HAP-1 (cell line): ENCODE measurements at regions not wholly inside any gene's neighbourhood (a gene's known extent, or its start where the extent isn't known, plus 50 kb on each side); places are given as distances from the start of the nearest gene placed in this dataset.
"Not testable (repeated sequence)": the region's sequence is repeated elsewhere in the genome, so short reads cannot be mapped to it uniquely, and the experiment has no call there.

Source experiments
- DNase-seq, 2 experiments: peaks; one replicate each; pipeline ENCODE4 v3.0.0-alpha.2; 2016 to 2020; ENCODE audit warnings: low spot score in 2 of 2
- H3K27me3 ChIP-seq: fragments of 250-450 bp; sonication (Bioruptor Pico); 2 replicates; pipeline ENCODE4 v1.5.1; 2020; ENCODE audit warnings: low read depth, mild to moderate bottlenecking, moderate library complexity
- H3K36me3 ChIP-seq: fragments of 250-450 bp; sonication (Bioruptor Pico); replicated peaks from 2 replicates; pipeline ENCODE4 v1.5.1; 2020; ENCODE audit warnings: mild to moderate bottlenecking
- H3K4me1 ChIP-seq: fragments of 250-450 bp; sonication (Bioruptor Pico); 2 replicates; pipeline ENCODE4 v1.5.1; 2020; ENCODE audit warnings: mild to moderate bottlenecking
- H3K4me3 ChIP-seq: fragments of 250-450 bp; sonication (Bioruptor Pico); 2 replicates; pipeline ENCODE4 v1.5.1; 2020; ENCODE audit warnings: mild to moderate bottlenecking, moderate library complexity
- H3K9me3 ChIP-seq: fragments of 250-450 bp; sonication (Bioruptor Pico); 2 replicates; pipeline ENCODE4 v1.5.1; 2020; ENCODE audit warnings: mild to moderate bottlenecking, moderate library complexity
- in situ Hi-C: fragments of 300-500 bp; cut with MboI; formaldehyde crosslinking; loops from 3 replicates; pipeline ENCODE4 v1.14.3; 2020; ENCODE audit warnings: low sequenced_read_pairs, inconsistent platforms, mixed read lengths

DNA sequence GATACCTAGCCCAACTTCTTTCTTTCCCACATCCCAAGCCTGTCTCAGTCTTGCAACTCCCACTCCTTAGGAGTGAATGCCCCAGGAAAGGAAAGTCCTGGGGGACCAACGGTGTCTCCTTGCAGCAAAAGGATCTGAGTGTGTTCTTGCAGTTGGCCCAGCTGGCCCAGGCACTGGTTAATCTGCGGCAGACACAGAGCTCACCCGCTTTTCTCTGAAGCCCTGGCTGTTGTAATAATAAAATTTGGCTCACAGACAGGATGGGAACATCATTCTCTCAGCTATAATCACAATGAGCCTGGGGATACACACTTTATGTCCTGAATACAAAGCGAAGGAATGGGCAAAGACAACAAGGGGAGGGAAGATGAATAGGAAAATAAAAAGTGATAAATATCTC lies 185.6 kb upstream of the ADRA1D start:
- no peaks in the 10 kb centered on the region for H3K9me3 ChIP-seq
- no peaks in the 10 kb centered on the region; the same call in 1 of the 2 replicates for H3K27me3 ChIP-seq
- H3K4me3 ChIP-seq: no peak overlapping the region
- in situ Hi-C loops: no loop called here
- H3K36me3 ChIP-seq: no peaks in the 10 kb centered on the region
- no peaks in the 10 kb centered on the region for H3K4me1 ChIP-seq
- no peak for DNase-seq

DNA sequence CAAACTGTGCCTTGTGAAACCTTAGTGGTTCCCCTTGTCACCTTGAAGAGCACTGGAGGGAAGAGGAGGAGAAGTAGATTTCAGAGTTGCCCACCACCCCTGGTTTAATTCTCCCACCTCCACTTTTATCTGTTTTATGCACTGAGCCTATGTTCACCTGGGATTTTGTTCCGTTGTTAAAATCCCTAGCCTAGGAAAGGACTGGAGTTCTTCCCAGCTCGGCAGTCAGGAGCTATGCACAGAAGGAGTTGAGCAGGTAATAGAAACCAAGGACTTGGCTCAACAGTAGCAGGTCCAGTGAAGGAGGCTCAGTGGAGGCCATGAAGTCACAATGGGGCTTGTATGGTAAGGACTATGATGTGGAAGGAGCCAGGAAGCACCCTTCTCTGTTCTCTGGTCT lies 182.4 kb upstream of the ADRA1D start:
- Histone ChIP-seq H3K4me1 (no peaks in the 10 kb centered on the region), H3K4me3 (no peak overlapping the region), H3K9me3 (no peaks in the 10 kb centered on the region), H3K27me3 (no peaks in the 10 kb centered on the region), H3K36me3 (no peaks in the 10 kb centered on the region)
- no peak for DNase-seq
- in situ Hi-C loops: no loop called here

DNA sequence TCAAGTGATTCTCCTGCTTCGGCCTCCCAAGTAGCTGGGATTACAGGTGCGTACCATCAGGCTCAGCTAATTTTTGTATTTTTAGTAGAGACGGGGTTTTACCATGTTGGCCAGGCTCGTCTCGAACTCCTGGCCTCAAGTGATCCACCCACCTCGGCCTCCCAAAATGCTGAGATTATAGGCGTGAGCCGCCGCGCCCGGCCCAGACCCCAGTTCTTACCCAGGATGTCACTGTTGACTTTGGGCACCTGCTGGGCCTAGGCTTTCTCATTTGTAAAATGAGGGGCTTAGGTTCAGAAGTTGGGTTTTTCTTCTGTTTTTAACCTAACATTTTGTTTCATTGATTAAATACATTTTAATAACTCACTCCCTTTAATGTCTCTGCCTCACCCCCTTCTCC lies 181.7 kb upstream of the ADRA1D start:
- in situ Hi-C loops: not testable (repeated sequence)

DNA sequence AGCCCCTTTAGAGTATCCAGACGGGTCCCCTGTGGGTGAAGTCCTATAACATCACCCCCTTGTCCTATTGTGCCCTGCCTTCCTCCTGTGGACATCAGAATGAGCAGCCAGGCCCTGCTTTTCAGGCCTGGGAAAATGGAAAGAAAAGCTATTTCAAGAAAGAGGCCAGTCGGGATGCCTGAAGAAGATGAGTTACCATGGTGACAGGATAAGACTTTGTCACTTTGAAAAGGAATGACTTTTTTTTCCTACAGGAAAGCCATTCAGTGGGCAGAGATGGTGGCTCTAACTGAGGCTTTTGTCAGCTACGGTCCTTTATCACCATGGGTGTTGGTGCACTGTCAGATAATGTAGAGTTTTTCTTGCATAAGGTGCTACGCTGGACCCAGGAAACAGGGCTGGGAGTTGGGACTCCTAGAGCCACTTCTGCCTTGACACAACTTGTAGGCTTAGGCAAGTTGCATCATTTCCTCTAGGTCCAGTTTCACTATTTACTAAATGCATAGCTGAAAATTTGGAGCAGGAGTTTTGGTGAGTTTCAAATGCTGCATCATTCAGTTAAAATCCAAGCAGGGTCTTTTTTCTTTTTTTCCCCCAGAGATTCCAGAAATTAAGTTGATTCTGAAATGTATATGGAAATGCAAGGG lies 179.0 kb upstream of the ADRA1D start:
- in situ Hi-C loops: no loop called here
- H3K4me3 ChIP-seq: no peak overlapping the region
- H3K27me3 ChIP-seq: no peaks in the 10 kb centered on the region
- no peaks in the 10 kb centered on the region for H3K4me1 ChIP-seq
- H3K9me3 ChIP-seq: no peaks in the 10 kb centered on the region
- no peaks in the 10 kb centered on the region for H3K36me3 ChIP-seq
- DNase-seq: no peak

More for the DNA sequence above, 181.7 kb upstream of the ADRA1D start:
- not testable (repeated sequence) for H3K36me3 ChIP-seq, H3K4me3 ChIP-seq, H3K9me3 ChIP-seq, DNase-seq, H3K27me3 ChIP-seq, H3K4me1 ChIP-seq

DNA sequence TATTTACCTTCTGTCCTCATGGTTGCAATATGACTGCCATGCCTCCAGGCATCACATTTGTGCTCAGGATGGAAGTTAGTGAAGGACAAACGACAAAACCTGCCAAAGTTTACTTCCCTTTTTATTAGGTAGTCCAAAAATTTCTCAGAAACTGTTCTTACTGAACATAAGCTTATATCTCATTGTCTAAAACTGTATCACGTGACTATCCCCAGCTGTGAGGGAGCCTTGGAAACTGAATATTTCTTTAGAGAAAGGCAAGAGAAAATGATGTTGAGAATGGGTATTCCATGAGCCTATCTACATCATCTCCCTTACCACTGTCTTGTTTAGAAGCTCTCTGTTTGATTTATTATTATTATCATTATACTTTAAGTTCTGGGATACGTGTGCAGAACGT lies 169.1 kb upstream of the ADRA1D start:
- no peaks in the 10 kb centered on the region for H3K36me3 ChIP-seq
- in situ Hi-C loops: no loop called here
- no peak overlapping the region for H3K4me3 ChIP-seq
- no peaks in the 10 kb centered on the region for H3K9me3 ChIP-seq
- no peak for DNase-seq
- no peaks in the 10 kb centered on the region for H3K4me1 ChIP-seq
- H3K27me3 ChIP-seq: no peaks in the 10 kb centered on the region

DNA sequence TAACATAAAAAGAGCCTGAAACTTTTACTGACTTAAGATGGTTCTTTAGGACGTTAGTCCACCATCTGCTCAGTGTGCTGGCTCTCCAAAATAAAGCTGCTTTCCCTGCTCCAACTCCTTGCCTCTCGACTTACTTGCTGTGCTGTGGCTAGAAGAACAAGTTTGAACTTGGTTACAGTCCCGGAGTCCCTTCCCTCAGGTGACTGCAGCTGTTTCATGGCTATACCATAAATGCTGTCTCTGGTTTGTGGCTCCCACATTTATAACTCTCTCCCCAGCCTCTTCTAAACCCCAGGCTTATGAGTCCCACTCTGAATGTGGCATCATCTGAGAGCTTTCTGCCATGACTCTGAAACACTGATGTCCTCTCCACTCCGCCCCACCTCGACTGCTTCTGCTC lies 166.2 kb upstream of the ADRA1D start:
- no peak for DNase-seq
- Histone ChIP-seq H3K27me3 (no peaks in the 10 kb centered on the region), H3K4me3 (no peak overlapping the region), H3K4me1 (no peaks in the 10 kb centered on the region), H3K9me3 (no peaks in the 10 kb centered on the region), H3K36me3 (no peaks in the 10 kb centered on the region)
- in situ Hi-C loops: no loop called here

DNA sequence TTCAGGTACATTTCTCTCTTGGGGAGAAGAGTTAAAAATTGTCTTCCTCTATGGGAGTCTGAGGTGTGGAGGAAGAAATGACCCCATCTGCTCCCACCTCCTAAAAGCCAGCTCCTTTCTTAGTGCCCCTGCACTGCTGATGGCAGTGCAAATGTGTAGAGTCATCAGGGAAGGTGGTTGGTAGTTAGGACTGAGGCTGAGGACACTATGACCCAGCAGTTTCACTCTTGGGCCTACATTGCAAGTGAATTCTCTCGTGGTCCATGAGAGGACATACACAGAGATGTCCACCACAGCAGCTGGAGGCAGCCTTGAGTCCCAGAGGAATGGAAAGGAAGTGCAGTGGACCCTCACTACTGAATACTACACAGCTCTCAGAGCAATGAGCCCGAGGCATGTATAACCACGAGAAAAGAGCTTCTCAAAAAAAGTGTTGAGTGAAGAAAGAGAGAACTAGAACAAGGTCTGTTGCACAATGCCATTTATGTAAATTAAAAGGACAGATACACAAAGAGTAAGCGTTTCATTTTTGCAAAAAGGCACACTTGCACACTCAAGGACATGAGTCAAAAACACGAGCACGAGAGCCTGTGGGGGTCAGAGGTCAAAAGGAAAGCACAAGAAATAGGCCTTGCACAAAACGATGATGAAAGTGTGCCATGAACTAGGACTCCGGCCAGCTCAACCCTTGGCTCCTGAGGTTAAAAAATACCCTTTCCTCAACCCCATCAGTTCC lies 164.4 kb upstream of the ADRA1D start:
- H3K4me3 ChIP-seq: no peak overlapping the region

DNA sequence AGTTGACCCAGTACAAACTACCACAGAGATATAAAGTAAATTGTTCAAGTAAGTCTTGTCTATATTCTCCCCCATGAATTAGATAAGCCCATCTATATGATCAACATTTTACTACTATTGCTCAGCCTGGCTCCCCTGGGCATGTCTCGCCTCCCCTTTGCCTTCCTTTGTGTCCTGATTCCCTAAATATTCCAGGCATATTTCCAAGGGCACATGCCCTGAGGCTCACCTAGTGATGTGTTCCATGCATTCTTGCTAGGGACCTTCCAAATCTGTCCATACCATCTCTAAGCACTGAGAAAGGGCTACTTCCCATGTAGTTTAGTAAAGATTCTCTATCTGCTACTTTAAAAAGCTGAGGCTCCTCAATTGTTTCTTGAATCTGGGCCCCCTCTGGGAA lies 163.1 kb upstream of the ADRA1D start:
- DNase-seq: no peak
- H3K9me3 ChIP-seq: no peaks in the 10 kb centered on the region
- in situ Hi-C loops: no loop called here
- no peaks in the 10 kb centered on the region for H3K36me3 ChIP-seq
- H3K4me1 ChIP-seq: no peaks in the 10 kb centered on the region
- H3K27me3 ChIP-seq: no peaks in the 10 kb centered on the region
- no peak overlapping the region for H3K4me3 ChIP-seq

More for the DNA sequence above, 164.4 kb upstream of the ADRA1D start:
- Histone ChIP-seq H3K27me3 (no peaks in the 10 kb centered on the region), H3K36me3 (no peaks in the 10 kb centered on the region), H3K9me3 (no peaks in the 10 kb centered on the region), H3K4me1 (no peaks in the 10 kb centered on the region)
- DNase-seq: no peak
- in situ Hi-C loops: no loop called here

DNA sequence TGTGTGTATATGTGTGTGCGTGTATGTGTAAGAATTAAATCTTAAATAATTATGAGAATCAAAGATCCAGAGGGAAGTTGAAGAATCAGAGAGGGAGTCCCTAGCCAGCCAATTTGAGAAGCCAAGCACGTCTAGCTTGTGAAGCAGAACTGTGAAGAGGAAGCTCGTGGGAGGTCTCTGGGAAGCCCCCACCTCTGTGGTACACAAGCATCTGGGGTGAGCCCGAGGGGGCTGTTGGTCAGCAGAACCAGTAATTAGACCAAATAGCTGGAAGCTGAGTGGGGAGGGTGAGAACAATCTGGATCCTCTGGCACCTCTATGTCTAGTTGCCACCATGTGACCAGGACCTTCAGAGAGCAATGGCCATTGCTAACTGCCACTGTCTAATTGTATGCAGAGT lies 162.7 kb upstream of the ADRA1D start:
- Histone ChIP-seq H3K4me1 (no peaks in the 10 kb centered on the region), H3K4me3 (no peak overlapping the region), H3K27me3 (no peaks in the 10 kb centered on the region), H3K36me3 (no peaks in the 10 kb centered on the region), H3K9me3 (no peaks in the 10 kb centered on the region)
- DNase-seq: no peak
- in situ Hi-C loops: no loop called here

DNA sequence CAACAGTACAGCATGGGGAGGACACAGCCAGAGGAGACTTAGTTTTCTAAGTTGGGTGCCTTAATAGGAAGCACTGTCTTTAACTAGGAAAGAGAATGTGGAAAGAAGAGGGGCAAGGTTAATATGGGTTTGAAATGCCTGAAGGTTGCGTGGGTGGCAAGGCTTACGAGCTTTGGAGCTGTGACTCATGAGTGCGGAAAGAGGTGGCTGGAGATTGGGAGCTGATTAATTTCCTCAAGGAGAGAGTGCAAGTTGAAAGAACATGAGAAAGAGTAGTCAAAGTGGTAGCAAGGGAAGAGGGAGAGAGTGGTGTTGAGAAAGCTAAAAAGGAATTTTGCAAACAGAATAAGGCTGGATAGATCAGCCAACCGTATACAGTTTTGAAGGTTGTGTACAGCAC lies 157.5 kb upstream of the ADRA1D start:
- Histone ChIP-seq H3K4me1 (no peaks in the 10 kb centered on the region), H3K36me3 (no peaks in the 10 kb centered on the region), H3K9me3 (no peaks in the 10 kb centered on the region), H3K27me3 (no peaks in the 10 kb centered on the region), H3K4me3 (no peak overlapping the region)
- in situ Hi-C loops: no loop called here
- no peak for DNase-seq

DNA sequence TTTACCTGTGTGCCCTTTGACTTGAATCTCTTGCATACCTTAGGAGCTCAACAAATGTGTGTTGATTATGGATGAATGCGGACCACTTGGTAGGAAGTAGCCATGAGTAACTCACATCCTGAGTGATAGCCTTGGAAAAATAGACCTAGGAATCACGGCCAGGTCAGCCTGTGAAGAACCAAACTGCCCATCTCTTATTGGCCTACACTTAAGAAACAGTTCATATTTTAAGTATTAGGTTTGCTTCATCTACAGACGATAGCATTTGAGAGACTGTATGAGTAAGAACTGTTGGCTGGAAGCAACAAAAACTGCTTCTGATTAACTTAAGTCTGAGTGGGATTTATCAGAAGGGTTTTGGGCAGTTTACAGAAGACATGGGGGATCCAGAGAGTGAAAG lies 152.5 kb upstream of the ADRA1D start:
- in situ Hi-C loops: no loop called here
- Histone ChIP-seq H3K9me3 (no peaks in the 10 kb centered on the region), H3K4me1 (no peaks in the 10 kb centered on the region), H3K27me3 (no peaks in the 10 kb centered on the region), H3K4me3 (no peak overlapping the region), H3K36me3 (no peaks in the 10 kb centered on the region)
- DNase-seq: no peak

DNA sequence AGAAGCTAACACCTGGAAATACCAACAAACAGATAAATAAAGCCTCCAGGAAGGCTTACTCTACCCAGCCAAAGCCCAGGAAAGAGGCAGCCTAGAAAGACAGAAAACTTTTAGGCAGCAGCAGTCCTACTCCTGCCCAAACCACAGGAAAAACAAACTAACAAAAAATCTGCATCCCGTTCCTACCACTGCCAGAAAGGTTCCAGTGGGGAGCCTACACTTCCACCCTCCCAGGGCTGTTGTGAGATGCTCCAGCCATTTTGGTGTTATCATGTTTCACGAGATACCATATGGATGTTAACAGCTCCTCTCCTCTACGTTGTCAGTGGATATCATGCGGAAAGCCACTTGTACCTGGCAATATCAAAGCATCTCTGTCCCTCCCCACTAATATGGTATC lies 135.9 kb upstream of the ADRA1D start:
- no peak for DNase-seq

DNA sequence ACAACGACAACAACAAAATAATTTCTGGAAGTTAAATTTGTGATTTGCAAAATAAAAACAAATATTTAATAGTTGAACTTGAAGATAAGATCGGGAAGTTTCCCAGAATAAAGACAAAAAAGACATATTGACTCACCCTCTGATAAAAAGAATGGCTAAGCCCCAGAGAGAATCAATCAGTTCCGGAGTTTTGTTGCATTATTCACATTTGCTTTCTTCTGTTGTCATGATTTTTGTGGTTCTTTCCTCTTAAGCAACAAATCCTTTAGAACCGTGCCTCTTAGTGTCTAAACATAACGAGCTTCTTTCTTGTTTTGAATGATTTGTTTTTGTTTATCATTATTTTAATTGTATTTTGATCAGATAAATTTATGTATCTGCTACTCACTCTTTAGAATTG lies 134.9 kb upstream of the ADRA1D start:
- DNase-seq: no peak
- in situ Hi-C loops: no loop called here
- H3K36me3 ChIP-seq: no peaks in the 10 kb centered on the region
- peaks cover 3% of the 10 kb centered on the region for H3K27me3 ChIP-seq
- H3K4me3 ChIP-seq: no peak overlapping the region
- H3K9me3 ChIP-seq: no peaks in the 10 kb centered on the region
- no peaks in the 10 kb centered on the region for H3K4me1 ChIP-seq

More for the DNA sequence above, 135.9 kb upstream of the ADRA1D start:
- peaks cover 3% of the 10 kb centered on the region for H3K27me3 ChIP-seq
- no peaks in the 10 kb centered on the region for H3K36me3 ChIP-seq
- H3K4me3 ChIP-seq: no peak overlapping the region
- in situ Hi-C loops: no loop called here
- no peaks in the 10 kb centered on the region for H3K4me1 ChIP-seq
- H3K9me3 ChIP-seq: no peaks in the 10 kb centered on the region

DNA sequence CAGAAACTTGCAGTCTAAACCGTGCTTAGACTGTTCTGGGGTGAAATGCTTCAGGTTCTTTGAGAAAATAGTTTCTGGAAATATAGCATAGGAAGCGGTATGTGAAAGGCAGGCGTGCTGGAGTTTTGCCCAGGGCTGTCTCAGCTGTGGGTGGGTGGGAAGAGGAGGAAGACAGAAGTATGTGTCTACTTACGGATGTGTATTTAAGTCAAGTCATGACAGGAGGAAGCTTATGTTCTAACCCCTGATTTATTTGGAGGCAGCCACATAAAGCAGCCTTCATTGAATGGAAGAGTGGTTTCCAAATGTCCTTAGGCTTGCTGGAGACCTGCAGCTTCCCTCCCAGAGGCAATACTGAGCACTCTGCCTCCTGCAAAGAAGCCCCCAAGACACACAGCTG lies 126.8 kb upstream of the ADRA1D start:
- DNase-seq: no peak
- Histone ChIP-seq H3K4me3 (no peak overlapping the region), H3K36me3 (no peaks in the 10 kb centered on the region), H3K27me3 (no peaks in the 10 kb centered on the region; the same call in 1 of the 2 replicates), H3K9me3 (no peaks in the 10 kb centered on the region), H3K4me1 (no peaks in the 10 kb centered on the region)
- in situ Hi-C loops: no loop called here
